Endothelial cell of umbilical vein (primary cell): ENCODE measurements at regions not wholly inside any gene's neighbourhood (a gene's known extent, or its start where the extent isn't known, plus 50 kb on each side); places are given as distances from the start of the nearest gene placed in this dataset. TPM values are rescaled to one million over a fixed set of nuclear protein-coding genes. Genes with fewer than 3 reads are reported as not detected.

ENCODE experiments used
- BruUV-seq: library from RNA; stranded (reverse); fragments of 400-500 nt; replicated peaks from 2 replicates; lab custom pipeline; 2021; lab: Mats Ljungman, UMichigan
- CTCF ChIA-PET: fragments of 300-600, 350-600 bp; sonication (Branson Sonifier 250); formaldehyde crosslinking; loops from one replicate; lab custom pipeline; 2021; ENCODE audit warnings: antibody characterized with exemption, inconsistent platforms; lab: Charles Lee
- POLR2A ChIA-PET: fragments of 300-600, 350-600 bp; sonication (Branson Sonifier 250); formaldehyde crosslinking; loops from one replicate; lab custom pipeline; 2021; ENCODE audit warnings: antibody characterized with exemption, inconsistent platforms; lab: Charles Lee
- DNase-seq: peaks from one replicate; pipeline ENCODE4 v3.0.0-alpha.2; 2011; ENCODE audit warnings: low read depth, low spot score
- FAIRE-seq: peaks from 2 replicates; lab custom pipeline; 2011; peaks lifted over from hg19 to GRCh38; lab: Jason Lieb, UNC
- H2AFZ ChIP-seq: 2 replicates; pipeline ENCODE4 v1.6.0; 2012; ENCODE audit warnings: low read depth, low read length, control low read depth, inconsistent platforms
- H3K27ac ChIP-seq: 2 replicates; pipeline ENCODE4 v1.5.1; 2011; ENCODE audit warnings: low read depth, mild to moderate bottlenecking, control low read depth, low read length, moderate library complexity; ENCODE audit not compliant: insufficient read depth
- H3K27me3 ChIP-seq, 2 experiments: 2 replicates each; pipeline versions ENCODE4 v1.6.0 to v1.6.1; 2011; ENCODE audit warnings: low read length in 2 of 2, mixed read lengths in 1 of 2; ENCODE audit not compliant: control insufficient read depth in 2 of 2, insufficient read depth in 2 of 2
- H3K36me3 ChIP-seq, 2 experiments: 2 replicates in 1 of 2; 3 replicates in 1 of 2; pipeline ENCODE4 v1.5.1; 2011; ENCODE audit warnings: low read length in 2 of 2, mild to moderate bottlenecking in 1 of 2, moderate library complexity in 1 of 2; ENCODE audit not compliant: control insufficient read depth in 2 of 2, insufficient read depth in 2 of 2; ENCODE audit errors: extremely low read depth in 1 of 2
- H3K4me1 ChIP-seq: 3 replicates; pipeline ENCODE4 v1.5.1; 2011; ENCODE audit warnings: mild to moderate bottlenecking, low read length; ENCODE audit not compliant: control insufficient read depth, insufficient read depth; ENCODE audit errors: extremely low read depth
- H3K4me2 ChIP-seq: 2 replicates; pipeline ENCODE4 v1.6.1; 2011; ENCODE audit warnings: low read length, control low read depth, mixed read lengths; ENCODE audit not compliant: insufficient read depth
- H3K4me3 ChIP-seq, 3 experiments: fragments of 200-600 bp in 1 of 3; sonication (generic), shearing (Covaris generic) in 1 of 3; replicated peaks in 1 of 3; 2 replicates each; pipeline ENCODE4 v1.5.1; 2011 to 2016; ENCODE audit warnings: control low read depth in 3 of 3, low read length in 3 of 3, mild to moderate bottlenecking in 2 of 3, inconsistent platforms in 1 of 3, low read depth in 1 of 3, moderate library complexity in 1 of 3; ENCODE audit not compliant: insufficient read depth in 1 of 3
- H3K79me2 ChIP-seq: 2 replicates; pipeline ENCODE4 v1.6.0; 2012; ENCODE audit warnings: low read length, inconsistent platforms; ENCODE audit not compliant: control insufficient read depth, insufficient read depth
- H3K9ac ChIP-seq: replicated peaks from 2 replicates; pipeline ENCODE3; 2011; ENCODE audit warnings: low read length, control low read depth; ENCODE audit not compliant: insufficient read depth; ENCODE audit errors: extremely low read depth
- H3K9me1 ChIP-seq: replicated peaks from 3 replicates; pipeline ENCODE4 v1.6.0; 2011; ENCODE audit warnings: mild to moderate bottlenecking, low read length; ENCODE audit not compliant: control insufficient read depth, insufficient read depth; ENCODE audit errors: extremely low read depth
- H3K9me3 ChIP-seq: replicated peaks from 2 replicates; pipeline ENCODE4 v1.5.1; 2012; ENCODE audit warnings: low read length, inconsistent platforms; ENCODE audit not compliant: control insufficient read depth, insufficient read depth
- H4K20me1 ChIP-seq: replicated peaks from 2 replicates; pipeline ENCODE3; 2011; ENCODE audit warnings: mild to moderate bottlenecking, low read length; ENCODE audit not compliant: control insufficient read depth, insufficient read depth; ENCODE audit errors: extremely low read depth
- CTCF ChIP-seq, 2 donors: IDR thresholded peaks; 1 replicate in 1 of 2; 2 replicates in 1 of 2; pipeline ENCODE4 v1.5.1; 2011; ENCODE audit warnings: low read length in 2 of 2, mild to moderate bottlenecking in 2 of 2, moderate library complexity in 2 of 2, control low read depth in 1 of 2, inconsistent platforms in 1 of 2, low read depth in 1 of 2; ENCODE audit not compliant: insufficient read depth in 1 of 2; ENCODE audit errors: extremely low read depth in 1 of 2
- EZH2 ChIP-seq: IDR thresholded peaks from 2 replicates; pipeline ENCODE4 v1.6.1; 2012; ENCODE audit warnings: borderline replicate concordance, low read depth, mild to moderate bottlenecking, moderate library complexity, low read length, inconsistent platforms; ENCODE audit not compliant: severe bottlenecking
- FOS ChIP-seq: IDR thresholded peaks from 2 replicates; pipeline ENCODE4 v1.6.1; 2011; ENCODE audit warnings: mild to moderate bottlenecking, low read length, moderate library complexity, borderline replicate concordance; ENCODE audit not compliant: insufficient read depth
- GATA2 ChIP-seq: IDR thresholded peaks from 2 replicates; pipeline ENCODE4 v1.7.0; 2011; ENCODE audit warnings: low read depth, mild to moderate bottlenecking, moderate library complexity, mixed read lengths, low read length; ENCODE audit not compliant: insufficient read length, insufficient read depth
- JUN ChIP-seq: IDR thresholded peaks from 2 replicates; pipeline ENCODE4 v1.6.1; 2011; ENCODE audit warnings: borderline replicate concordance, low read depth; ENCODE audit not compliant: insufficient read length, insufficient read depth
- MAX ChIP-seq: IDR thresholded peaks from 2 replicates; pipeline ENCODE4 v1.6.1; 2011; ENCODE audit not compliant: insufficient read depth, insufficient read length
- MYC ChIP-seq: IDR thresholded peaks from one replicate; pipeline ENCODE4 v1.6.1; 2011; ENCODE audit warnings: mild to moderate bottlenecking, low read depth, low read length
- POLR2A ChIP-seq: IDR thresholded peaks from 2 replicates; pipeline ENCODE4 v1.6.1; 2012; ENCODE audit warnings: low read depth, mild to moderate bottlenecking, control low read depth, low read length
- POLR2AphosphoS5 ChIP-seq: IDR thresholded peaks from 2 replicates; pipeline ENCODE4 v1.6.1; 2012; ENCODE audit warnings: low read depth, mild to moderate bottlenecking, control low read depth, low read length, moderate library complexity; ENCODE audit not compliant: insufficient read depth
- dilution Hi-C: fragments of 300-500 bp; cut with MboI; formaldehyde crosslinking; loops from one replicate; pipeline ENCODE4 v1.15.0; 2019; ENCODE audit warnings: low sequenced_read_pairs; ENCODE audit not compliant: extremely low pct_ligation_motif_present
- intact Hi-C: fragments of 100-400 bp; cut with micrococcal nuclease; formaldehyde crosslinking; loops from one replicate; pipeline ENCODE4 v1.10.0; 2022
- small RNA-seq: library from RNA; depleted of rRNA; stranded (forward); fragments of <200 nt; gene quantifications from one replicate; pipeline ENCODE3, GENCODE V24; 2012; ENCODE audit warnings: low replicate concordance, low read depth; ENCODE audit not compliant: insufficient read depth, insufficient read length

GRCh38 chr1:55272994-55273393 lies 57.8 kb upstream of the USP24 start:
- Histone ChIP-seq H3K79me2 (no peaks in the 10 kb centered on the region), H3K27ac (no peak overlapping the region), H3K4me1 (peaks cover 15% of the 10 kb centered on the region), H3K9ac (no peak overlapping the region), H3K9me3 (no peaks in the 10 kb centered on the region), H3K9me1 (no peaks in the 10 kb centered on the region), H2AFZ (no peak overlapping the region), H3K4me3 (no peak overlapping the region), H4K20me1 (no peaks in the 10 kb centered on the region), H3K36me3 (no peaks in the 10 kb centered on the region), H3K27me3 (no peaks in the 10 kb centered on the region), H3K4me2 (no peak overlapping the region)
- FAIRE-seq (no peak), DNase-seq (no peak)
- BruUV-seq: no TSS peak
- TF ChIP-seq CTCF (IDR thresholded peaks at IDR 0.05; ENCODE audit: extremely low read depth in 1 of 2, insufficient read depth in 1 of 2, low read depth in 1 of 2, low read length in 2 of 2): no peak
- TF ChIP-seq EZH2: no peak
- no peak for TF ChIP-seq MYC
- no peak for TF ChIP-seq FOS
- no peak for TF ChIP-seq JUN
- TF ChIP-seq MAX: no peak
- TF ChIP-seq POLR2A: no peak
- TF ChIP-seq GATA2: no peak
- TF ChIP-seq POLR2AphosphoS5: no peak
- dilution Hi-C loops: no loop called here
- intact Hi-C loops: no loop called here
- ChIA-PET POLR2A (no interaction called here), CTCF (interaction anchor here (1.0 kb wide), 1 partner anchor 17 kb away, joined by 3 read pairs; no protein-coding TSS in a partner anchor)

Small RNAs in the stretch of these regions (small RNA-seq; reads per million reads assigned to genes)
- gene RF00019: not detected
- gene RNU6-830P: not detected
